ENCODE measurements at regions not wholly inside any gene's neighbourhood (a gene's known extent, or its start where the extent isn't known, plus 50 kb on each side); places are given as distances from the start of the nearest gene placed in this dataset.

- no peak for DNase-seq (ENCODE audit: low read depth)
These were observed 298.6 kb upstream of the AJAP1 start for GRCh38 chr1:4355839-4356238.

GRCh38 chr1:4362314-4363044 is 291.9 kb upstream of the AJAP1 start:
- DNase-seq (ENCODE audit: low read depth): no peak

GRCh38 chr1:4366091-4366490 is 288.3 kb upstream of the AJAP1 start:
- DNase-seq (ENCODE audit: low read depth): no peak

GRCh38 chr1:4367230-4367777 is 287.1 kb upstream of the AJAP1 start:
- no peak for DNase-seq (ENCODE audit: low read depth)

- DNase-seq (ENCODE audit: low read depth): no peak
These were observed 285.1 kb upstream of the AJAP1 start for GRCh38 chr1:4369335-4369734.

GRCh38 chr1:4371849-4372248 is 282.6 kb upstream of the AJAP1 start:
- DNase-seq (ENCODE audit: low read depth): no peak

GRCh38 chr1:4375812-4376211 is 278.6 kb upstream of the AJAP1 start:
- DNase-seq (ENCODE audit: low read depth): no peak

- no peak for DNase-seq (ENCODE audit: low read depth)
These were observed 274.8 kb upstream of the AJAP1 start for GRCh38 chr1:4379451-4380175.

- DNase-seq (ENCODE audit: low read depth): no peak
These were observed 273.7 kb upstream of the AJAP1 start for GRCh38 chr1:4380564-4381168.

- DNase-seq (ENCODE audit: low read depth): no peak
These were observed 261.2 kb upstream of the AJAP1 start for GRCh38 chr1:4393191-4393590.

- DNase-seq (ENCODE audit: low read depth): no peak
These were observed 260.0 kb upstream of the AJAP1 start for GRCh38 chr1:4394366-4394765.

GRCh38 chr1:4395158-4395557 is 259.3 kb upstream of the AJAP1 start:
- DNase-seq (ENCODE audit: low read depth): no peak

GRCh38 chr1:4395676-4396075 is 258.7 kb upstream of the AJAP1 start:
- DNase-seq (ENCODE audit: low read depth): no peak

GRCh38 chr1:4396551-4396950 is 257.9 kb upstream of the AJAP1 start:
- DNase-seq (ENCODE audit: low read depth): no peak

- DNase-seq (ENCODE audit: low read depth): no peak
These were observed 257.2 kb upstream of the AJAP1 start for GRCh38 chr1:4397196-4397595.

GRCh38 chr1:4402032-4402431 is 252.4 kb upstream of the AJAP1 start:
- no peak for DNase-seq (ENCODE audit: low read depth)

GRCh38 chr1:4404854-4405590 is 249.4 kb upstream of the AJAP1 start:
- DNase-seq (ENCODE audit: low read depth): no peak

GRCh38 chr1:4407851-4408250 is 246.6 kb upstream of the AJAP1 start:
- DNase-seq (ENCODE audit: low read depth): no peak

GRCh38 chr1:4408380-4408779 is 246.0 kb upstream of the AJAP1 start:
- DNase-seq (ENCODE audit: low read depth): no peak

- DNase-seq (ENCODE audit: low read depth): no peak
These were observed 242.5 kb upstream of the AJAP1 start for GRCh38 chr1:4411862-4412261.

GRCh38 chr1:4415476-4415875 is 238.9 kb upstream of the AJAP1 start:
- DNase-seq (ENCODE audit: low read depth): no peak

GRCh38 chr1:4416189-4416588 is 238.2 kb upstream of the AJAP1 start:
- no peak for DNase-seq (ENCODE audit: low read depth)

Data from myocyte (in vitro differentiated cells).